HCT116 (cell line): ENCODE measurements at regions not wholly inside any gene's neighbourhood (a gene's known extent, or its start where the extent isn't known, plus 50 kb on each side); places are given as distances from the start of the nearest gene placed in this dataset.

Experiments used
- ATAC-seq: fragments of 200-7000 bp; cut with Tn5 transposase; 2 replicates; pipeline ENCODE4 v1.9.1; 2020; ENCODE audit warnings: mild to moderate bottlenecking, moderate library complexity
- BruUV-seq: library from RNA; stranded (reverse); fragments of 400-500 nt; replicated peaks from 2 replicates; lab custom pipeline; 2021; lab: Mats Ljungman, UMichigan
- CTCF ChIA-PET: fragments of 300-600 bp; sonication (Branson Sonifier 250); formaldehyde crosslinking; loops from one replicate; lab custom pipeline; 2021; ENCODE audit warnings: antibody characterized with exemption; lab: Charles Lee
- POLR2A ChIA-PET: fragments of 300-600, 350-600 bp; sonication (Branson Sonifier 250); formaldehyde crosslinking; loops from one replicate; lab custom pipeline; 2021; ENCODE audit warnings: antibody characterized with exemption; lab: Charles Lee
- RAD21 ChIA-PET, 2 experiments: fragments of 300-600 bp; sonication (Branson Sonifier 250); formaldehyde crosslinking; loops; one replicate each; lab custom pipeline; 2023; ENCODE audit warnings: low total read pairs in 2 of 2; ENCODE audit not compliant: uncharacterized antibody in 2 of 2, unreplicated experiment in 2 of 2, low non-redundant PET in 1 of 2; lab: Charles Lee
- DNase-seq: peaks from one replicate; pipeline ENCODE4 v3.0.0-alpha.2; 2010; ENCODE audit warnings: low read depth, low spot score
- H2AFZ ChIP-seq: fragments of 200-600 bp; shearing (Covaris generic), sonication (generic); 2 replicates; pipeline ENCODE4 v1.6.1; 2017; ENCODE audit warnings: low read depth, mixed run types, mixed read lengths, antibody characterized with exemption, low read length; ENCODE audit not compliant: poor library complexity, severe bottlenecking
- H3K27ac ChIP-seq: 2 replicates; pipeline ENCODE4 v1.5.1; 2012; ENCODE audit warnings: low read depth, low read length
- H3K27me3 ChIP-seq: fragments of 200-600 bp; sonication (generic); 2 replicates; pipeline ENCODE4 v1.6.1; 2016; ENCODE audit warnings: mixed run types, low read length, mixed read lengths; ENCODE audit not compliant: insufficient read depth
- H3K36me3 ChIP-seq, 2 experiments: fragments of 200-500 bp in 1 of 2; fragments of 200-600 bp in 1 of 2; sonication (Bioruptor generic) in 1 of 2; sonication (generic) in 1 of 2; 2 replicates each; pipeline versions ENCODE4 v1.5.1 to v1.6.1; 2014 to 2016; ENCODE audit warnings: low read length in 2 of 2, inconsistent platforms in 1 of 2, mixed read lengths in 1 of 2, mixed run types in 1 of 2; ENCODE audit not compliant: insufficient read depth in 2 of 2, control insufficient read depth in 1 of 2
- H3K4me1 ChIP-seq, 2 experiments: fragments of 200-600 bp in 1 of 2; sonication (generic) in 1 of 2; 2 replicates each; pipeline versions ENCODE4 v1.5.1 to v1.6.1; 2012 to 2017; ENCODE audit warnings: low read length in 2 of 2, inconsistent platforms in 1 of 2, mild to moderate bottlenecking in 1 of 2, mixed read lengths in 1 of 2, mixed run types in 1 of 2, moderate library complexity in 1 of 2; ENCODE audit not compliant: insufficient read depth in 2 of 2, control insufficient read depth in 1 of 2
- H3K4me2 ChIP-seq: fragments of 200-600 bp; sonication (generic); 2 replicates; pipeline ENCODE4 v1.6.1; 2017; ENCODE audit warnings: mixed run types, low read length, mixed read lengths
- H3K4me3 ChIP-seq, 2 experiments: fragments of 200-600 bp in 1 of 2; sonication (generic) in 1 of 2; replicated peaks in 1 of 2; 2 replicates each; pipeline ENCODE4 v1.5.1; 2011 to 2016; ENCODE audit warnings: low read length in 2 of 2, control low read depth in 1 of 2, low read depth in 1 of 2, mild to moderate bottlenecking in 1 of 2, mixed read lengths in 1 of 2, mixed run types in 1 of 2
- H3K79me2 ChIP-seq: fragments of 200-600 bp; sonication (generic); 2 replicates; pipeline ENCODE4 v1.6.1; 2017; ENCODE audit warnings: mild to moderate bottlenecking, mixed run types, low read length, moderate library complexity, mixed read lengths; ENCODE audit not compliant: insufficient read depth
- H3K9ac ChIP-seq: fragments of 200-600 bp; sonication (generic); 2 replicates; pipeline ENCODE4 v1.6.1; 2016; ENCODE audit warnings: low read length, mixed read lengths
- H3K9me2 ChIP-seq: fragments of 200-600 bp; sonication (generic), shearing (Covaris generic); 2 replicates; pipeline ENCODE4 v1.6.1; 2017; ENCODE audit warnings: mixed run types, mild to moderate bottlenecking, moderate library complexity; ENCODE audit not compliant: insufficient read depth
- H3K9me3 ChIP-seq, 2 experiments: fragments of 200-500 bp in 1 of 2; fragments of 200-600 bp in 1 of 2; sonication (Bioruptor generic) in 1 of 2; sonication (generic) in 1 of 2; 2 replicates each; pipeline ENCODE4 v1.6.1; 2014 to 2017; ENCODE audit warnings: low read length in 2 of 2, mixed read lengths in 2 of 2, inconsistent platforms in 1 of 2, low read depth in 1 of 2, mild to moderate bottlenecking in 1 of 2, mixed run types in 1 of 2, moderate library complexity in 1 of 2; ENCODE audit not compliant: control insufficient read depth in 1 of 2, insufficient read depth in 1 of 2
- H4K20me1 ChIP-seq: fragments of 200-600 bp; sonication (generic), shearing (Covaris generic); 2 replicates; pipeline ENCODE4 v1.6.1; 2017; ENCODE audit warnings: mixed run types, mild to moderate bottlenecking, moderate library complexity; ENCODE audit not compliant: insufficient read depth
- CBX3 ChIP-seq: IDR thresholded peaks from 2 replicates; pipeline ENCODE4 v1.6.1; 2012; ENCODE audit warnings: low read depth
- CTCF ChIP-seq, 3 experiments: fragments of 200-600 bp in 1 of 3; sonication (generic) in 1 of 3; IDR thresholded peaks in 2 of 3; conservative IDR thresholded peaks in 1 of 3; 2 replicates each; pipeline ENCODE4 v1.5.1; 2012 to 2017; ENCODE audit warnings: low read depth in 2 of 3, low read length in 2 of 3, antibody characterized with exemption in 1 of 3, borderline replicate concordance in 1 of 3, control low read depth in 1 of 3, mild to moderate bottlenecking in 1 of 3, mixed read lengths in 1 of 3, mixed run types in 1 of 3, moderate library complexity in 1 of 3; ENCODE audit not compliant: insufficient read depth in 1 of 3
- EZH2 ChIP-seq: fragments of 200-600 bp; sonication (generic); IDR thresholded peaks from 2 replicates; pipeline ENCODE4 v1.6.1; 2017; ENCODE audit warnings: antibody characterized with exemption, mixed run types
- EZH2phosphoT487 ChIP-seq: fragments of 200-600 bp; IDR thresholded peaks from 2 replicates; pipeline ENCODE4 v1.6.1; 2018; ENCODE audit warnings: antibody characterized with exemption, borderline replicate concordance
- FOSL1 ChIP-seq: IDR thresholded peaks from 2 replicates; pipeline ENCODE4 v1.6.1; 2012; ENCODE audit warnings: low read depth
- POLR2A ChIP-seq: IDR thresholded peaks from 2 replicates; pipeline ENCODE4 v1.7.0; 2011; ENCODE audit warnings: borderline replicate concordance; ENCODE audit not compliant: insufficient read depth, insufficient read length; ENCODE audit errors: extremely low read depth
- RAD21 ChIP-seq: IDR thresholded peaks from 2 replicates; pipeline ENCODE4 v1.6.1; 2012; ENCODE audit warnings: low read depth, mild to moderate bottlenecking
- SIN3A ChIP-seq: IDR thresholded peaks from 2 replicates; pipeline ENCODE4 v1.6.1; 2012; ENCODE audit warnings: low read depth
- ZBTB33 ChIP-seq: IDR thresholded peaks from 2 replicates; pipeline ENCODE4 v1.6.1; 2011; ENCODE audit warnings: mild to moderate bottlenecking, low read length, moderate library complexity; ENCODE audit not compliant: insufficient replicate concordance; ENCODE audit errors: extremely low read depth
- ZNF274 ChIP-seq: fragments of 200-500 bp; sonication (Bioruptor generic); IDR thresholded peaks from 2 replicates; pipeline ENCODE4 v1.6.1; 2014; ENCODE audit warnings: mild to moderate bottlenecking, low read depth, low read length, inconsistent platforms
- intact Hi-C: fragments of 100-400 bp; cut with micrococcal nuclease; formaldehyde crosslinking; loops from 2 replicates; pipeline ENCODE4 v1.10.0; 2022

- Histone ChIP-seq H3K27ac (no peak overlapping the region), H2AFZ (no peak overlapping the region), H3K36me3 (no peaks in the 10 kb centered on the region), H3K9me3 (no peaks in the 10 kb centered on the region), H3K9me2 (no peaks in the 10 kb centered on the region), H3K79me2 (no peaks in the 10 kb centered on the region), H3K9ac (no peak overlapping the region), H3K4me3 (no peak overlapping the region), H3K4me2 (no peak overlapping the region), H3K4me1 (peaks cover 7 to 12% of the 10 kb centered on the region in 2 experiments; a peak in 3 of 4 replicates), H3K27me3 (no peaks in the 10 kb centered on the region), H4K20me1 (no peaks in the 10 kb centered on the region)
- intact Hi-C loops = no loop called here
- ChIA-PET POLR2A (interaction anchor here (0.8 kb wide), 1 partner anchor 74 kb away, joined by 3 read pairs; no protein-coding TSS in a partner anchor), RAD21 (no interaction called here), CTCF (no interaction called here)
- no peak for DNase-seq
- no peak for ATAC-seq
- TF ChIP-seq CTCF (IDR thresholded peaks at IDR 0.05 in 2 of 3, conservative IDR thresholded peaks at IDR 0.05 in 1 of 3; ENCODE audit: borderline replicate concordance in 1 of 3, insufficient read depth in 1 of 3, low read depth in 2 of 3, low read length in 2 of 3) = no peak
- no TSS peak for BruUV-seq
These were observed 152.0 kb upstream of the XPO1 start for GRCh38 chr2:61690078-61690596.

GRCh38 chr2:61689568-61689967, 151.4 kb upstream of the XPO1 start:
- no peak overlapping the region for H3K9ac ChIP-seq
- H3K9me2 ChIP-seq = no peaks in the 10 kb centered on the region
- H3K4me3 ChIP-seq = no peak overlapping the region
- ChIA-PET POLR2A (no interaction called here), CTCF (no interaction called here), RAD21 (no interaction called here)
- no peak overlapping the region for H2AFZ ChIP-seq
- H3K9me3 ChIP-seq = no peaks in the 10 kb centered on the region
- H3K36me3 ChIP-seq = no peaks in the 10 kb centered on the region
- intact Hi-C loops = no loop called here
- no TSS peak for BruUV-seq
- H3K4me2 ChIP-seq = no peak overlapping the region
- H3K4me1 ChIP-seq = peaks cover 6 to 8% of the 10 kb centered on the region in 2 experiments; a peak in 3 of 4 replicates
- H3K27me3 ChIP-seq = no peaks in the 10 kb centered on the region
- DNase-seq (no peak), ATAC-seq (no peak)
- TF ChIP-seq CBX3 (no peak), ZBTB33 (no peak), FOSL1 (no peak), RAD21 (no peak), SIN3A (no peak), EZH2phosphoT487 (no peak), EZH2 (no peak), ZNF274 (no peak), CTCF (IDR thresholded peaks at IDR 0.05 in 2 of 3, conservative IDR thresholded peaks at IDR 0.05 in 1 of 3; ENCODE audit: borderline replicate concordance in 1 of 3, insufficient read depth in 1 of 3, low read depth in 2 of 3, low read length in 2 of 3) (no peak), POLR2A (no peak)
- no peaks in the 10 kb centered on the region for H4K20me1 ChIP-seq
- H3K79me2 ChIP-seq = no peaks in the 10 kb centered on the region
- H3K27ac ChIP-seq = no peak overlapping the region
